ENCODE measurements at regions not wholly inside any gene's neighbourhood (a gene's known extent, or its start where the extent isn't known, plus 50 kb on each side); places are given as distances from the start of the nearest gene placed in this dataset.

DNA sequence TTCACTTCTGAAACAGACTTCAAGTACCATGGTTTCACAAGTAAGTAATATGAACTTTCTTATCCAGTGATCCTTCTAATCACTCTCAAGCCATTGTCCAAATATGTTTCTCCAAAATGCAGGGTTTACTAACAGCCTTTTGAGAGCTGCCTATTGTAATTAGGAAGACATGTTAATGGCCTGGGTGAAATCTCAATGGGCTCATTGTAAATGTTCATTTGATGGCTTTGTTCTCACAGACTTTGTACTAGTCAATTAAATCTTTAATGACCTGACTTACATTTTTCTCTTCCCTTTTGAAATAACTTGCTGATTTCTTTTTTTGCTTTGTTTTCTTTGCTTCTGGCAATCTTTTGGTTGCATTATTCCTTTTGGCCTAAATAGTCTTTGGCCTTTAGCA, 444.8 kb downstream of the LIG4 start:
- no peaks in the 10 kb centered on the region for H3K27me3 ChIP-seq (ENCODE audit: control insufficient read depth, insufficient read depth, low read length)
- ChIA-PET POLR2A (no interaction called here), CTCF (interaction anchor here (1.2 kb wide), 1 partner anchor 16 kb away, joined by 4 read pairs; no protein-coding TSS in a partner anchor)
- no peaks in the 10 kb centered on the region for H3K36me3 ChIP-seq (ENCODE audit: control insufficient read depth, insufficient read depth, low read length)
- TF ChIP-seq, protein P1, sequence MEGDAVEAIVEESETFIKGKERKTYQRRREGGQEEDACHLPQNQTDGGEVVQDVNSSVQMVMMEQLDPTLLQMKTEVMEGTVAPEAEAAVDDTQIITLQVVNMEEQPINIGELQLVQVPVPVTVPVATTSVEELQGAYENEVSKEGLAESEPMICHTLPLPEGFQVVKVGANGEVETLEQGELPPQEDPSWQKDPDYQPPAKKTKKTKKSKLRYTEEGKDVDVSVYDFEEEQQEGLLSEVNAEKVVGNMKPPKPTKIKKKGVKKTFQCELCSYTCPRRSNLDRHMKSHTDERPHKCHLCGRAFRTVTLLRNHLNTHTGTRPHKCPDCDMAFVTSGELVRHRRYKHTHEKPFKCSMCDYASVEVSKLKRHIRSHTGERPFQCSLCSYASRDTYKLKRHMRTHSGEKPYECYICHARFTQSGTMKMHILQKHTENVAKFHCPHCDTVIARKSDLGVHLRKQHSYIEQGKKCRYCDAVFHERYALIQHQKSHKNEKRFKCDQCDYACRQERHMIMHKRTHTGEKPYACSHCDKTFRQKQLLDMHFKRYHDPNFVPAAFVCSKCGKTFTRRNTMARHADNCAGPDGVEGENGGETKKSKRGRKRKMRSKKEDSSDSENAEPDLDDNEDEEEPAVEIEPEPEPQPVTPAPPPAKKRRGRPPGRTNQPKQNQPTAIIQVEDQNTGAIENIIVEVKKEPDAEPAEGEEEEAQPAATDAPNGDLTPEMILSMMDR (IDR thresholded peaks at IDR 0.05; ENCODE audit: insufficient read depth, low read depth, low read length): no peak
- H3K4me3 ChIP-seq (ENCODE audit: low read depth, low read length): no peak overlapping the region
- no peak for DNase-seq (ENCODE audit: low read depth)

- ChIA-PET CTCF (no interaction called here), POLR2A (no interaction called here)
- no peak for DNase-seq (ENCODE audit: low read depth)
- TF ChIP-seq, protein P1 (IDR thresholded peaks at IDR 0.05; ENCODE audit: insufficient read depth, low read depth, low read length): no peak
- Histone ChIP-seq H3K4me3 (ENCODE audit: low read depth, low read length) (no peak overlapping the region), H3K36me3 (ENCODE audit: control insufficient read depth, insufficient read depth, low read length) (no peaks in the 10 kb centered on the region), H3K27me3 (ENCODE audit: control insufficient read depth, insufficient read depth, low read length) (no peaks in the 10 kb centered on the region)
Measured at GRCh38 chr13:107767119-107767518, 448.2 kb downstream of the LIG4 start.

DNA sequence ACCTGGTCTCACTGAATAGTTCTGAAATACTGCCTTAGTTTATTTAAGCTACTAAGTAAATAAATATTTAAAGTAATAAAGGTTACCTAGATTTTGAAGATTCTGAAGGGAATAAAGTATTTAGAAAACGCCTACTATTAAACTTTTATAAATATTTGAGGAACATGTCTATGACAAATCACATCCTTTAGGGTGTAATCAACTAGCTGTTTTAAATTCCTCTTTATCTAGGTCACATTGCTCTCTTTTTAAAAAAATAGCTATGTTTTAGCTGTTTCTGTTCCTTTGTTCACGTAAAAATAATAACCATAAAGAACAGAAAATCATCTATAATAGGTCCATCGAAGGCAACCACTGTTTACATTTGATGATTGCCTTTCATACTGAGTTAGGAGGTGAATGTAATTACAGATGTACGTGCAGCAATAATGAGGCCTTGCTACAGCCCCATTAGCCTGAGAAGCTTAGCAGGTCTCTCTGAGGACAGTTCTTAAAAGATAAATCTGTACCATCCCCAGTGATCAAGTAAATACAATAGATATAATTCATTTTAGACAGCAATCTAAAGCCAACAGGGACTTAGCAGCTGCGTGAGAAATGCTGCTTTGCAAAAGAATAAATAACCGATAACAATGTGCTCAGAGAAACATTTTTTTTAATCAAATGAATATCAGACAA, 449.5 kb downstream of the LIG4 start:
- no peak for DNase-seq (ENCODE audit: low read depth)
- Histone ChIP-seq H3K36me3 (ENCODE audit: control insufficient read depth, insufficient read depth, low read length) (no peaks in the 10 kb centered on the region), H3K27me3 (ENCODE audit: control insufficient read depth, insufficient read depth, low read length) (no peaks in the 10 kb centered on the region), H3K4me3 (ENCODE audit: low read depth, low read length) (no peak overlapping the region)
- POLR2A ChIA-PET: no interaction called here
- TF ChIP-seq, protein P1 (IDR thresholded peaks at IDR 0.05; ENCODE audit: insufficient read depth, low read depth, low read length): no peak
- CTCF ChIA-PET: no interaction called here

DNA sequence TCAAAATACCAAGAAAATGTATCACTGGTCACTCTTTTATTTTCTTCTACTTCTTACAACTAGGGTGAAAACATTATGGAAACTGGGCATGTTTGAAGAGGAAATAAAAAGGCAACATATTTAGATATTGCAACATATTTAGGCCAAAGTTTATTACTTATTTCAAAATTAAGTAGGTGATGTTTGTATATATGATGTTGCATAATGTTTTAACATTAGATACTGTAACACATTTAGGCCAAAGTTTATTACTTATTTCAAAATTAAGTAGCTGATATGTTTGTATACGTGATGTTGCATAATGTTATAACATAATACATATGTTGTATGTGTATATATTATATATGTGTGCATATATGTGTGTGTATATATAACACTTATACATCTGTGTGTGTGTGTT, 451.3 kb downstream of the LIG4 start:
- H3K36me3 ChIP-seq (ENCODE audit: control insufficient read depth, insufficient read depth, low read length): no peaks in the 10 kb centered on the region
- H3K27me3 ChIP-seq (ENCODE audit: control insufficient read depth, insufficient read depth, low read length): no peaks in the 10 kb centered on the region
- DNase-seq (ENCODE audit: low read depth): no peak
- no peak overlapping the region for H3K4me3 ChIP-seq (ENCODE audit: low read depth, low read length)
- POLR2A ChIA-PET: no interaction called here
- TF ChIP-seq, protein P1 (IDR thresholded peaks at IDR 0.05; ENCODE audit: insufficient read depth, low read depth, low read length): no peak
- CTCF ChIA-PET: no interaction called here

DNA sequence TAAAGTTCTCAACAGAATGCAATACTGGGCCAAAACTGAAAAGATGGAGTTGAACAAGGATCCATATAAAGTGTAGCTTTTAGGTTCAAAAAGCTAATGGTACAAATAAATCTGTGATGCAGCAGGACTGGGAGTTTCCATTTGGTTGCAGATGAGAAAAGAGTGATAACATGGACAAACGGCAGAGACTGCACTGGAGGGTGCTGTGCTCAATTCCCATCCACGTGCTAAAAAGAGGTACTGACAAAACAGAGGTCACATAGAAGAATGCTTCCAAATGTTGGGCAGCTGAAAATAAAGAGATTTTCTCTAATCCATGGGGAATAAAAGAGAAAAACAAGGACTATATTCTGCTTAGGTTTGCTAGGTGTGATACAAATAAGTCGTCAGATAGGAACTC, 461.6 kb downstream of the LIG4 start:
- CTCF ChIA-PET: no interaction called here
- POLR2A ChIA-PET: no interaction called here
- DNase-seq (ENCODE audit: low read depth): no peak
- TF ChIP-seq, protein P1 (IDR thresholded peaks at IDR 0.05; ENCODE audit: insufficient read depth, low read depth, low read length): no peak
- H3K36me3 ChIP-seq (ENCODE audit: control insufficient read depth, insufficient read depth, low read length): no peaks in the 10 kb centered on the region
- no peak overlapping the region for H3K4me3 ChIP-seq (ENCODE audit: low read depth, low read length)
- H3K27me3 ChIP-seq (ENCODE audit: control insufficient read depth, insufficient read depth, low read length): no peaks in the 10 kb centered on the region

All from BJ (cell line).